Mucosa of descending colon (tissue), 3 donors: ENCODE measurements at regions not wholly inside any gene's neighbourhood (a gene's known extent, or its start where the extent isn't known, plus 50 kb on each side); places are given as distances from the start of the nearest gene placed in this dataset.

Experiments used
- ATAC-seq: fragments of 200-7000 bp; cut with Tn5 transposase; one replicate; pipeline ENCODE4 v1.9.1; 2020; ENCODE audit warnings: mild to moderate bottlenecking, moderate library complexity
- DNase-seq, 3 donors: peaks; one replicate each; pipeline ENCODE4 v3.0.0-alpha.2; 2020
- H3K36me3 ChIP-seq: fragments of 200-600 bp; one replicate; pipeline ENCODE4 v1.8.0; 2021; ENCODE audit warnings: low read depth, mild to moderate bottlenecking
- H3K4me1 ChIP-seq: fragments of 200-600 bp; one replicate; pipeline ENCODE4 v1.8.0; 2021; ENCODE audit warnings: low read depth, mild to moderate bottlenecking
- H3K4me3 ChIP-seq: fragments of 200-600 bp; one replicate; pipeline ENCODE4 v1.8.0; 2021; ENCODE audit warnings: mild to moderate bottlenecking
- H3K9me3 ChIP-seq: fragments of 200-600 bp; one replicate; pipeline ENCODE4 v1.8.0; 2021; ENCODE audit warnings: mild to moderate bottlenecking
- intact Hi-C, 2 donors: fragments of 100-400 bp; cut with DNase I in 1 of 2; cut with micrococcal nuclease in 1 of 2; formaldehyde crosslinking; loops; one replicate each; pipeline versions ENCODE4 v1.11.0 to v1.11.1; 2022; cut with DNase I, micrococcal nuclease
- TF ChIP-seq, protein P1 (sequence below): fragments of 200-600 bp; IDR thresholded peaks from one replicate; pipeline ENCODE4 v1.8.0; 2022; ENCODE audit warnings: antibody characterized with exemption, mild to moderate bottlenecking
- donor health status: DM: no; HTN: no; CAD: no; lungs with moderate emphysema.
- donor health status: DM: no; HTN: no; CAD: no.
- donor health status: DM: no; HTN: yes; CAD: no.

DNA sequence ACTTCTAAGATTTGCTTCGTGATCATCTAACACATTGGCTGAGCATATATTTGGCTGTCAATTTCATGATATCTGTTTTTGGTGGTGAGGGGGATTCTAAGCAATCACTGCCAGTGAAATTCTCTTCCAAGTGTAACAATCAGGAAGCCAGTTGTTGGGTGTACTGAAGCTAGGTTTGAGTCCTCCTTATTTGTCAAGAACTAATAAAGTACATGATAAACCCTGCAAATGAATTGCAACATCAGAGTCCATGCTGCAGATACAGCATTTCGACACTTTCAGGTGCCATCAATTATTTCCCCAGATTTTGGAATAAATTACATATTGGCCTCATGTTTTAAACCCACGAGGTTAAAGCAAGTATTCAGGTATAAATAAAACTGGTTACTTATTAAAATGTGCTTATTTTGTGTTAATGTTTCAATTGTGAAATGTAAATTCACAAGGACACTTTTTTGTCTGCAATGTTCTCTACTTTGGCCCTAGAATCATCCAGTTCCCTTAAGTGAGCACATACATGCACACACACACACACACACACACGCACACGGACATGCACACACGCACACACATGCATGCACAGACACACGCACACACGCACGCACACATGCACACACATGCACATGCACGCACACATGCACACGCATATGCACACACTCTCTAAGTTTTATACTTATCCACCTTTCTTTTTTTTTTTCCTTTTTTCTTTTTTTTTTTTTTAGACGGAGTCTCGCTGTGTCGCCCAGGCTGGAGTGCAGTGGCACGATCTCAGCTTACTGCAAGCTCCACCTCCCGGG is 510.2 kb upstream of the KLF6 start:
- DNase-seq: no peak
- intact Hi-C loops: no loop called here

DNA sequence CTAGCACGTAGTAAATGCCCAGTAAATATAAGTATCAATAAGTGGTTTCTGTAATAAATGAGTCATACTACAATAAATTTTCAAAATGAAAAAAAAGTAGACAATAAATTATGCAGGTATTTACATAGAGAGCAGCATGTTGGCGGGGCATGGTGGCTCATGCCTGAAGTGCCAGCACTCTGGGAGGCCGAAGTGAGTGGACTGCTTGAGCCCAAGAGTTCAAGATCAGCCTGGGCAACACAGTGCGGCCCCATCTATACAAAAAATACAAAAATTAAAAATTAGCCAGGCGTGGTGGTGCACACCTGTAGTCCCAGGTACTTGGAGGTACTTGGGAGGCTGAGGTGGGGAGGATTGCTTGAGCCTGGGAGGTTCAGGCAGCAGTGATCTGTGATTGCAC is 509.3 kb upstream of the KLF6 start:
- ATAC-seq (no peak), DNase-seq (no peak)
- TF ChIP-seq, protein P1, sequence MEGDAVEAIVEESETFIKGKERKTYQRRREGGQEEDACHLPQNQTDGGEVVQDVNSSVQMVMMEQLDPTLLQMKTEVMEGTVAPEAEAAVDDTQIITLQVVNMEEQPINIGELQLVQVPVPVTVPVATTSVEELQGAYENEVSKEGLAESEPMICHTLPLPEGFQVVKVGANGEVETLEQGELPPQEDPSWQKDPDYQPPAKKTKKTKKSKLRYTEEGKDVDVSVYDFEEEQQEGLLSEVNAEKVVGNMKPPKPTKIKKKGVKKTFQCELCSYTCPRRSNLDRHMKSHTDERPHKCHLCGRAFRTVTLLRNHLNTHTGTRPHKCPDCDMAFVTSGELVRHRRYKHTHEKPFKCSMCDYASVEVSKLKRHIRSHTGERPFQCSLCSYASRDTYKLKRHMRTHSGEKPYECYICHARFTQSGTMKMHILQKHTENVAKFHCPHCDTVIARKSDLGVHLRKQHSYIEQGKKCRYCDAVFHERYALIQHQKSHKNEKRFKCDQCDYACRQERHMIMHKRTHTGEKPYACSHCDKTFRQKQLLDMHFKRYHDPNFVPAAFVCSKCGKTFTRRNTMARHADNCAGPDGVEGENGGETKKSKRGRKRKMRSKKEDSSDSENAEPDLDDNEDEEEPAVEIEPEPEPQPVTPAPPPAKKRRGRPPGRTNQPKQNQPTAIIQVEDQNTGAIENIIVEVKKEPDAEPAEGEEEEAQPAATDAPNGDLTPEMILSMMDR: no peak
- no peaks in the 10 kb centered on the region for H3K36me3 ChIP-seq
- H3K4me3 ChIP-seq: no peak overlapping the region
- no peaks in the 10 kb centered on the region for H3K9me3 ChIP-seq
- no peaks in the 10 kb centered on the region for H3K4me1 ChIP-seq
- intact Hi-C loops: no loop called here

More for the DNA sequence above, 510.2 kb upstream of the KLF6 start:
- TF ChIP-seq, protein P1: no peak
- Histone ChIP-seq H3K4me1 (no peaks in the 10 kb centered on the region), H3K9me3 (no peaks in the 10 kb centered on the region), H3K4me3 (no peak overlapping the region), H3K36me3 (no peaks in the 10 kb centered on the region)
- no peak for ATAC-seq

DNA sequence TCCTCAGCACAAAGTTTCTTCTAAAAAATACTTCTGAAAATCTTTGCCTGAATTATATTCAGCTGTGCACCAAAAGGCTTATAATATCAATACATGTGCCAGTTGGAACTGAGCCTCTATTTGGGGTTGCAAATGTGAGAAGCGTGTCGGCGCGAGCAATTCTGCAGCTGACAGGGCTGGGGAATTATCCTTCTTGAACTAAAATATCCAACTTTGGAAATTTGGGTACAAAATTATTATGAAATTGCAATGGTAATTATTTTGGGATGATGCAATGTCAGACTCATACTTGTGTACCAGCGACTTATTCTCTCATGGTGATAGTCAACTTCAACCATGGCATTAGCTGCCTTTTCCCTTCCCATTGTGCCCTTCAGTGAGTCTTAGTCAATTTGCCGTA is 507.0 kb upstream of the KLF6 start:
- no peak overlapping the region for H3K4me3 ChIP-seq
- ATAC-seq (no peak), DNase-seq (no peak)
- TF ChIP-seq, protein P1: no peak
- H3K36me3 ChIP-seq: no peaks in the 10 kb centered on the region
- H3K4me1 ChIP-seq: no peaks in the 10 kb centered on the region
- intact Hi-C loops: no loop called here
- H3K9me3 ChIP-seq: no peaks in the 10 kb centered on the region

DNA sequence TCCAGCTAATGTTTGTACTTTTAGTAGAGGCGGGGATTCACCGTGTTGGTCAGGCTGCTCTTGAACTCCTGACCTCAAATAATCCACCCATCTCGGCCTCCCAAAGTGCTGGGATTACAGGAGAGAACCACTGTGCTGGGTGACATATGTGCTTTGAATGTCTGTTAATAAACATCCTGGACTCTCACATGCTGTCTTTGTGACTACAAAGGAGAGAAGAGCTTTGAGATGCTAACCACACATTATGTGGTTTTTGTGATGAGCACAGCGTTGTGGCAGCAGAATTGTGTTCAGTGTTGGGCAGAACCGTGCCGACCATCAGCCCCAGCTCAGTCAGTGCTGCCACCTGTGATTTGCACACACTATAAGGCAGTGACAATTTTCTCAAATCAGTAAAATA is 500.1 kb upstream of the KLF6 start:
- DNase-seq (no peak), ATAC-seq (no peak)
- no peak overlapping the region for H3K4me3 ChIP-seq
- H3K9me3 ChIP-seq: no peaks in the 10 kb centered on the region
- intact Hi-C loops: no loop called here
- H3K4me1 ChIP-seq: peaks cover 18% of the 10 kb centered on the region
- H3K36me3 ChIP-seq: no peaks in the 10 kb centered on the region
- TF ChIP-seq, protein P1: no peak

DNA sequence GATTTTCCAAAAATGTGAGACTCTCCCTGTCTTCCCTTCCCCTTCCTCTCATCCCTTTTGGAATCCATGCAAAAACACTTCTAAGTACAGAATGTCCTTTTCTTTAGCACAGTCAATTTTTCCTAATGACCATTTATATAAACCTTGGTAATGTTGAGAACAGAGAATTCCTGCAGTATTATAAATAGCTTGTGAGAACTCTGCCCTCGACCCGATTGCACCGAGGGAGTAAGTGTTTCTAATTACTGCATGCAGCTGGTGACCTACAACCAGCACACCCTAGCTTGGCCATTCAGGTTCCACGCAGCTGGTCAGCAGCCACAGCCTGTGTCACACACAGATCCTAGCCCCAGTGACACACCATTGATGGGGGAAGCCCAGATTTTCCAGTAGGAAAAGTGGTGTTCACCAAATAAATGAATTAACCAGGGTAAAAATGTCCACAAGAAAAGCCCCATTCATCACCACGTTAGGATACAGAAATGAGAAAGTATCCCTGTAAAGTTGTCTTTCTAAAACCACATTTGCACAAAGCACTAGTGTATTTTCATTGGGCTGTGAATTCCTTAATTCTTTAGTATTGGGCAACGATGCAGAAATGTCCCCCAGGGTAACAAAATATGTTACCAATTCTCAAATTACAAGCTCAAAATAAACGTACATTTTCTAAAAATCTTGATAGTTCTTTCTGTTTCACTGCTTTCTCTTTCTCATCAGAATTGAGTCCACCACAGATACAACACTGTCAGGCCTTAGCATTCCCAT is 499.0 kb upstream of the KLF6 start:
- intact Hi-C loops: no loop called here
- Histone ChIP-seq H3K36me3 (no peaks in the 10 kb centered on the region), H3K4me1 (peaks cover 26% of the 10 kb centered on the region), H3K9me3 (no peaks in the 10 kb centered on the region), H3K4me3 (no peak overlapping the region)
- peak in 1 of 3 donors; percentile 58 for DNase-seq
- TF ChIP-seq, protein P1: no peak
- peak; percentile 23 for ATAC-seq
